ENCODE measurements at regions not wholly inside any gene's neighbourhood (a gene's known extent, or its start where the extent isn't known, plus 50 kb on each side); places are given as distances from the start of the nearest gene placed in this dataset.
"Not testable (repeated sequence)": the region's sequence is repeated elsewhere in the genome, so short reads cannot be mapped to it uniquely, and the experiment has no call there.

DNA sequence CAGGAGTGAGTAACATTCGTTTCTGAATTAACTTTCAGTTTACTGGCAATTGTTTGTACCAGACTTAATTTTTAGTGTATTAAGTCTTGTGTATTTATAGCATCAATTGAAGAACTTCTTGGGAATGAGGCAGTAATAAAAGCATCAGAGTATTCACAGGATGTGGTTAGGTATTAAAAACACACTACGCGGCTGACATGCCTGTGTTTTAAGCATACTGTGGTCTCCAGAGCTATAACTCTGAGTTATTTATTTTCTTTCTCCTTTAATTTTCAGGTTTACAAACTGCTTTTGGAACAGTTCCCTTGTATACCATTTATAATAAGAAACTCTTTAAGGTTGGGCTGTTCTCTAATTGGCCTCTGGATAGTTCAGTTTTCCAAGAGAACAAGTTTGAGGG lies 626.1 kb upstream of the NRG3 start:
- no peak for DNase-seq (ENCODE audit: low spot score)

DNA sequence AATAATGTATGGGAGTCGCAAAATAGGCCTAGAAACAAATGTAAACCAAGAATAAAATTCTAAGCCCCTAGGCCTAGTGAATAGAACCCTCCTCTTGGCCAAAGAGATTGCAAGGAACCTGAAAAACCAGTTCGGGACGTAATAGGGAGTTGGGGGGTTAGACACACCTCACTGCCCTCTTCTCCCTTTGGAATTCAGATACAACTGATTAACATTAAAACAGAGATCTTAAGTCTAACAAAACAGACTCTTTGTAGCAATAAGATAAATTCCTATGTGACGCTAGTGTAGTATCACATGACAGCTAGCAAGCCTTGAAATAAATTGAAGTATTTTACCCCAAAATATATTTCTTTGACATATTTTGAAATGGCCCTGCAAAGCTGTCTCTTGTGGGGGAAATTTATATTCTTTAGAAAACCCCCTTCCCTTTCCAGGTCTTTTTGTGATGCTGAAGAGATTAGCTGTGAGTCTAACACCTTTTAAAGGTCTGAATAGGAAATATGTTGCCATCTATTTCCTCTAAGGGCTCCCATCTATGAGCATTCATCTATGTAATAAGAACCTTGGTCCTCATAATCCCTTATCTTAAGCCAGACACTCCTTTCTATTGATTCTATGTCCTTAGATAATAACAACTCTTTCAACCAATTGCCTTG lies 623.4 kb upstream of the NRG3 start:
- DNase-seq (ENCODE audit: low spot score), result no peak

DNA sequence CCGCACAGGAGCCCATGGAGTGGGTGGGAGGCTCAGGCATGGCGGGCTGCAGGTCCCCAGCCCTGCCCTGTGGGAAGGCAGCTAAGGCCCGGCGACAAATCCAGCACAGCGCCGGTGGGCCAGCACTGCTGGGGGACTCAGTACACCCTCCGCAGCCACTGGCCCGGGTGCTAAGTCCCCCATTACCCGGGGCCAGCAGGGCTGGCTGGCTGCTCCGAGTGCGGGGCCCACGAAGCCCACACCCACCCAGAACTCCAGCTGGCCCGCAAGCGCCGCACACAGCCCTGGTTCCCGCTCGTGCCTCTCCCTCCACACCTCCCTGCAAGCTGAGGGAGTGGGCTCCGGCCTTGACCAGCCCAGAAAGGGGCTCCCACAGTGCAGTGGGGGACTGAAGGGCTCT lies 610.0 kb upstream of the NRG3 start:
- DNase-seq (ENCODE audit: low spot score), result not testable (repeated sequence)

- no peak for DNase-seq (ENCODE audit: low spot score)
These were observed 604.9 kb upstream of the NRG3 start for GRCh38 chr10:81270051-81270450.

GRCh38 chr10:81280497-81281479 lies 594.2 kb upstream of the NRG3 start:
- no peak for DNase-seq (ENCODE audit: low spot score)

DNA sequence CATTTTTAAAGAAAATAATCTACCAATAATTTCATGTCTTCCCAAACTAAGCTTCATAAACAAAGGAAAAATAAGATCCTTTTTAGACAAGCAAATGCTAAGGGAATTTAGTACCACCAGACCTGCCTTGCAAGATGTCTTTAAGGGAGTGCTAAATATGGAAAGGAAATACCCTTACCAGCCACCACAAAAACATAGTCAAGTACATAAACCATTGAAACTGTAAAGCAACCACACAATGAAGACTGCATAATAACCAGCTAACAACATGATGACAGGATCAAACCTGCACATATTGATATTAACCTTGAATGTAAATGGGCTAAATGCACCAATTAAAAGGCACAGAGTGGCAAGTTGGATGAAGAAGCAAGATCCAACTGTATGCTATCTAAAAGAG lies 586.5 kb upstream of the NRG3 start:
- DNase-seq (ENCODE audit: low spot score), result no peak

- no peak for DNase-seq (ENCODE audit: low spot score)
These were observed 577.7 kb upstream of the NRG3 start for GRCh38 chr10:81297292-81297691.

GRCh38 chr10:81303656-81304055 lies 571.3 kb upstream of the NRG3 start:
- no peak for DNase-seq (ENCODE audit: low spot score)

- DNase-seq (ENCODE audit: low spot score), result no peak
These were observed 567.8 kb upstream of the NRG3 start for GRCh38 chr10:81306971-81307782.

GRCh38 chr10:81309041-81309552 lies 565.9 kb upstream of the NRG3 start:
- no peak for DNase-seq (ENCODE audit: low spot score)

DNA sequence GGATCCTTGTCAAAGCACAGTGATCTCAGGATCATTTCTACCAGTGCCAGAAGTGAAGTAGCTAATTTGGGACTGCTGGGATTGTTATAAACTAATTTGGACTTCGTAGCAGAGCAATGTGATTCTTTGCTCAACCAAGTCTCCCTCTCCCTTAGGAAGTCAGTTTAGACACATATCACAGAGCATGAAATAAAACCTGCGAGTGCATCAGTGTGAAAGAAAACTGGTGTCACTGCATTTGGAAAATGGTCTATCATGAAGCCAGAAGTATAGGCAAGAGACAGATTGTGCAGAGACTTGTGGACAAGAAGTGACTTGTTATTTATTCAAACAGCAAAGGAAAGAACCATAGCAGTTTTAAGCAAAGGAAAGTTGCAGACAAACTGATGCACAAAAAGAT lies 560.5 kb upstream of the NRG3 start:
- no peak for DNase-seq (ENCODE audit: low spot score)

DNA sequence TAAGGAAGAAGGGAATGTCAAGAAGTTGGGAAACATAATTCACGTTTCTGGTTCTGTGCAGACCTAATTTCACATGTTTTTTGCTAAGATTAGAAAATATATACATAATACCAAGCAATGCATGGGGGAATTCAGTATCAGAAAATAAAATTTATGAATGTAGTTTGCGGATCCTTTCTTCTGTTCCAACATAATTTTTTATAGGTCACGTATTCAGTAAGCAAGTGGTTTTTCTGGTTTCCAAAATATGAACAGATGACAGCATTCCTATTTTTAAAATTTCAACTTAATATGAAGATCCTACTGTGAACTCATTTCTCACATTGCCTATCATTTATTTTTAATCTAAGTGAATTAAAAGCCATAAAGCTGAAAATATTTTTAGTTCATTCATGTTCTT lies 560.0 kb upstream of the NRG3 start:
- DNase-seq (ENCODE audit: low spot score), result no peak

DNA sequence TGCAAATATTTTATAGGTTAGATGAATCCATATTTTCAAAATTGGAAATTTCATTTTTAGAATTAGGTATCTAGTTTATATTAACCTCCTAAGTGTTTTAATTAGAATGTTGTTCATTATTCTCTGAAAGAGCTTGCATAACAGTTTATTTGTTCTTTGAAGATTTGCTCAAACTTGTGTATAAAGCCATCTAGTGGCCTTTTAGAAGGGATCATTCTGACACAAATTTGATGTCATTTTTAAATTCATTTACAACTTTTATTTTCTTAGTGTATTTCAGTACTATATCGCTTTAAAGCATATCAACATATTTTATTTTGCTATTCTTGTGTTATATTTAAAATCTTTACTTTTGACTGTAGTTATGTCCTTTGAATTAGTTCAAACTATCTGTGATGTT lies 527.0 kb upstream of the NRG3 start:
- DNase-seq (ENCODE audit: low spot score), result no peak

- DNase-seq (ENCODE audit: low spot score), result no peak
These were observed 507.9 kb upstream of the NRG3 start for GRCh38 chr10:81367132-81367531.

- no peak for DNase-seq (ENCODE audit: low spot score)
These were observed 488.2 kb upstream of the NRG3 start for GRCh38 chr10:81386817-81387216.

DNA sequence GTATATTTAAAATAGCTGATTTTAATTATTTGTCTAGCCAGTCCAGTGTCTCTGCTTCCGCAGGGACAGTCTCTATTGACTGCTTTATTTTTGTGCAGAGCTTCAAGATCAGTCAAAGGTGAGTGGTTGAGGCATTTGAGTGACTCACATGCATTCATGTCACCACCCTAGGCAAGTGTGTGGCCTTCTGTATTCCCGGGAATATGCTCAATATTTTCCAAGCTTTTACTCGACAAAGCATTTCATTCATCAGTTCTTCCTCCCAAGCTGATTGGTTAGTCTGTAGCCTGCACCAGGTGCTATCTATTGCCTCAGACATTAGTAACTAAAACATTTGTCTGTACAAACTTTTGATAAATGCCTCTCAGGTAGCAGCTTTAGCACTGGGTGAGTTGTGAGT lies 471.5 kb upstream of the NRG3 start:
- DNase-seq (ENCODE audit: low spot score), result no peak

- DNase-seq (ENCODE audit: low spot score), result no peak
These were observed 469.6 kb upstream of the NRG3 start for GRCh38 chr10:81405399-81405798.

DNA sequence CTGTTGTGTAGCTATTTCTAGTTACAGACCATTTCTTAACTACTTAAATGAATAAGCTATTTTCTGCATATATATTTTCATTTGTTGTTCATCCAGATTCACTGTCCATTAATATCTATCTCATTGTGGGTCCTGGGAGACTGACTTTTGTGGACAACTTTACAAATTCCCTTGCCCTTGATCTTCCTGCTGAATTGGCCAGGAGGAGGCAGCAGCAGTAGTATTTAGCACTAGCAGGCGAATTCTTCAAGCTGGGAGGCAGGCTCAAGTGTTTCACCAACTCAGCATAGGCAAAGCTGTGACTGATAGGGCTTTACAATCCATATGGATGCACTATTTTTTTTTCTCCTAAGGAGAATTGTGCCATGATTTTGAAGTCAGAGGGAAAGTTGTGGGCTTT lies 461.0 kb upstream of the NRG3 start:
- DNase-seq (ENCODE audit: low spot score), result no peak

DNA sequence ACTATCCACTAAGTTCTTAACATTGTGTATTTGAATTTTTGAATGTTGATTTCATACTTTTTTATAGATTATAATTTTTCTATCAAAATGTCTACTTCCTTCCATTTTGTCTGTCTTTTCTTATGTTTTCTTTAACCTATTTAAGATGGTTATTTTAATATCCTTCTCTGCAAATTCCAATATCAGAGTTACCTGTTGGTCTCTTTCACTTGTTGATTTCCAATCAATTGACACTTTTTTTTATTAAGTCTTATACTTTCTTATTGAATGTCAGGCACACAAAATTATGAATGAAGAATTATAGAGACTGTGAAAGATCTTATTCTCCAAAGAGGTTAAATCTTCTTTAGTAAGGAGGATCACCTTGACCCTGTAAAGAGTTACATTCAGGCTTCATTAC lies 448.3 kb upstream of the NRG3 start:
- no peak for DNase-seq (ENCODE audit: low spot score)

- no peak for DNase-seq (ENCODE audit: low spot score)
These were observed 446.4 kb upstream of the NRG3 start for GRCh38 chr10:81428456-81429134.

GRCh38 chr10:81439445-81439844 lies 435.5 kb upstream of the NRG3 start:
- DNase-seq (ENCODE audit: low spot score), result no peak

DNA sequence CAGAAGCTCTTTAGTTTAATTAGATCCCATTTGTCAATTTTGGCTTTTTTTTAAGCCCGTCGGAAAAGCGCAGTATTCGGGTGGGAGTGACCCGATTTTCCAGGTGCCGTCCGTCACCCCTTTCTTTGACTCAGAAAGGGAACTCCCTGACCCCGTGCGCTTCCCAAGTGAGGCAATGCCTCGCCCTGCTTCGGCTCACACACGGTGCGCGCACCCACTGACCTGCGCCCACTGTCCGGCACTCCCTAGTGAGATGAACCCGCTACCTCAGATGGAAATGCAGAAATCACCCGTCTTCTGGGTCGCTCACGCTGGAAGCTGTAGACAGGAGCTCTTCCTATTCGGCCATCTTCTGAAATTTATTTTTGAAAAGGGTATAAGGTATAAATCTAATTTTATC lies 433.4 kb upstream of the NRG3 start:
- not testable (repeated sequence) for DNase-seq (ENCODE audit: low spot score)
